ENCODE measurements at regions not wholly inside any gene's neighbourhood (a gene's known extent, or its start where the extent isn't known, plus 50 kb on each side); places are given as distances from the start of the nearest gene placed in this dataset.

- no peak for DNase-seq
These were observed 323.3 kb upstream of the NT5E start for GRCh38 chr6:85126485-85127167.

- DNase-seq: no peak
These were observed 324.4 kb upstream of the NT5E start for GRCh38 chr6:85125526-85125925.

GRCh38 chr6:85124472-85125354 lies 325.2 kb upstream of the NT5E start:
- DNase-seq: no peak

- no peak for DNase-seq
These were observed 328.7 kb upstream of the NT5E start for GRCh38 chr6:85121158-85121557.

GRCh38 chr6:85118652-85119235 lies 331.1 kb upstream of the NT5E start:
- DNase-seq: no peak

GRCh38 chr6:85118233-85118632 lies 331.6 kb upstream of the NT5E start:
- no peak for DNase-seq

GRCh38 chr6:85116475-85116874 lies 333.4 kb upstream of the NT5E start:
- no peak for DNase-seq

- DNase-seq: no peak
These were observed 334.0 kb upstream of the NT5E start for GRCh38 chr6:85115876-85116275.

GRCh38 chr6:85115376-85115775 lies 334.5 kb upstream of the NT5E start:
- DNase-seq: no peak

GRCh38 chr6:85114581-85114935 lies 335.3 kb upstream of the NT5E start:
- DNase-seq: no peak

- DNase-seq: no peak
These were observed 335.8 kb upstream of the NT5E start for GRCh38 chr6:85113934-85114580.

- DNase-seq: no peak
These were observed 337.3 kb upstream of the NT5E start for GRCh38 chr6:85112540-85112939.

- no peak for DNase-seq
These were observed 338.3 kb upstream of the NT5E start for GRCh38 chr6:85111481-85112011.

- no peak for DNase-seq
These were observed 338.9 kb upstream of the NT5E start for GRCh38 chr6:85110943-85111342.

- DNase-seq: no peak
These were observed 342.2 kb upstream of the NT5E start for GRCh38 chr6:85107701-85108100.

GRCh38 chr6:85096976-85097375 lies 332.6 kb upstream of the TBX18 start:
- no peak for DNase-seq

GRCh38 chr6:85092226-85092625 lies 327.8 kb upstream of the TBX18 start:
- DNase-seq: no peak

GRCh38 chr6:85089255-85089654 lies 324.9 kb upstream of the TBX18 start:
- no peak for DNase-seq

- no peak for DNase-seq
These were observed 321.5 kb upstream of the TBX18 start for GRCh38 chr6:85085875-85086274.

- DNase-seq: no peak
These were observed 316.7 kb upstream of the TBX18 start for GRCh38 chr6:85081102-85081501.

GRCh38 chr6:85079761-85080160 lies 315.4 kb upstream of the TBX18 start:
- no peak for DNase-seq

GRCh38 chr6:85078058-85078457 lies 313.7 kb upstream of the TBX18 start:
- DNase-seq: no peak

- no peak for DNase-seq
These were observed 312.7 kb upstream of the TBX18 start for GRCh38 chr6:85077098-85077497.

Data from stimulated activated CD4-positive, alpha-beta T cell treated with anti-CD3 and anti-CD28 coated beads, Interleukin-4, amount 100 ng/mL, for 1 hour (primary cell).